Keratinocyte (primary cell): ENCODE measurements at regions not wholly inside any gene's neighbourhood (a gene's known extent, or its start where the extent isn't known, plus 50 kb on each side); places are given as distances from the start of the nearest gene placed in this dataset.
"Not testable (repeated sequence)": the region's sequence is repeated elsewhere in the genome, so short reads cannot be mapped to it uniquely, and the experiment has no call there.

Experiments
- DNase-seq: peaks from one replicate; pipeline ENCODE4 v3.0.0-alpha.2; 2011; ENCODE audit warnings: low read depth, missing footprints, low spot score
- FAIRE-seq: peaks from 2 replicates; lab custom pipeline; 2011; peaks lifted over from hg19 to GRCh38; lab: Jason Lieb, UNC
- H2AFZ ChIP-seq: 2 replicates; pipeline ENCODE4 v1.6.0; 2012; ENCODE audit warnings: low read length, control low read depth, inconsistent platforms; ENCODE audit not compliant: control insufficient read depth
- H3K27ac ChIP-seq: 2 replicates; pipeline ENCODE4 v1.5.1; 2011; ENCODE audit warnings: low read length; ENCODE audit not compliant: control insufficient read depth, insufficient read depth
- H3K27me3 ChIP-seq: 3 replicates; pipeline ENCODE4 v1.6.0; 2011; ENCODE audit warnings: low read length; ENCODE audit not compliant: control insufficient read depth, insufficient read depth; ENCODE audit errors: extremely low read depth
- H3K36me3 ChIP-seq, 2 experiments: 2 replicates in 1 of 2; 3 replicates in 1 of 2; pipeline ENCODE4 v1.5.1; 2011; ENCODE audit warnings: low read length in 2 of 2, mild to moderate bottlenecking in 1 of 2; ENCODE audit not compliant: control insufficient read depth in 2 of 2, insufficient read depth in 2 of 2; ENCODE audit errors: extremely low read depth in 1 of 2
- H3K4me1 ChIP-seq: 3 replicates; pipeline ENCODE4 v1.5.1; 2011; ENCODE audit warnings: low read length; ENCODE audit not compliant: control insufficient read depth, insufficient read depth; ENCODE audit errors: extremely low read depth
- H3K4me2 ChIP-seq: 3 replicates; pipeline ENCODE4 v1.6.0; 2011; ENCODE audit warnings: low read depth, low read length; ENCODE audit not compliant: control insufficient read depth, insufficient read depth; ENCODE audit errors: extremely low read depth
- H3K4me3 ChIP-seq, 3 experiments: fragments of 200-600 bp in 1 of 3; sonication (generic) in 1 of 3; 2 replicates in 2 of 3; 3 replicates in 1 of 3; pipeline ENCODE4 v1.5.1; 2011 to 2016; ENCODE audit warnings: low read length in 3 of 3, mild to moderate bottlenecking in 3 of 3, control low read depth in 2 of 3, inconsistent platforms in 1 of 3, low read depth in 1 of 3, mixed read lengths in 1 of 3, mixed run types in 1 of 3, moderate library complexity in 1 of 3; ENCODE audit not compliant: control insufficient read depth in 2 of 3, insufficient read depth in 2 of 3; ENCODE audit errors: extremely low read depth in 1 of 3
- H3K79me2 ChIP-seq: 2 replicates; pipeline ENCODE4 v1.6.0; 2012; ENCODE audit warnings: low read length; ENCODE audit not compliant: control insufficient read depth, insufficient read depth
- H3K9ac ChIP-seq: 3 replicates; pipeline ENCODE4 v1.6.0; 2011; ENCODE audit warnings: low read length; ENCODE audit not compliant: control insufficient read depth, insufficient read depth; ENCODE audit errors: extremely low read depth
- H3K9me1 ChIP-seq: 3 replicates; pipeline ENCODE4 v1.6.0; 2011; ENCODE audit warnings: low read length; ENCODE audit not compliant: control insufficient read depth, insufficient read depth; ENCODE audit errors: extremely low read depth
- H3K9me3 ChIP-seq: 2 replicates; pipeline ENCODE4 v1.5.1; 2012; ENCODE audit warnings: low read depth, low read length; ENCODE audit not compliant: control insufficient read depth
- H4K20me1 ChIP-seq: 3 replicates; pipeline ENCODE4 v1.6.0; 2011; ENCODE audit warnings: low read length; ENCODE audit not compliant: control insufficient read depth, insufficient read depth; ENCODE audit errors: extremely low read depth
- CTCF ChIP-seq, 3 experiments: IDR thresholded peaks in 1 of 3; conservative IDR thresholded peaks in 1 of 3; optimal IDR thresholded peaks in 1 of 3; 2 replicates in 2 of 3; 3 replicates in 1 of 3; pipeline versions ENCODE3 to v1.5.1; 2011; ENCODE audit warnings: low read length in 3 of 3, mild to moderate bottlenecking in 3 of 3, moderate library complexity in 2 of 3, control low read depth in 1 of 3, inconsistent platforms in 1 of 3; ENCODE audit not compliant: insufficient read depth in 2 of 3; ENCODE audit errors: extremely low read depth in 1 of 3
- EZH2 ChIP-seq: IDR thresholded peaks from one replicate; pipeline ENCODE4 v1.6.1; 2012; ENCODE audit warnings: inconsistent platforms, mild to moderate bottlenecking, low read length, moderate library complexity
- dilution Hi-C: fragments of 300-500 bp; cut with MboI; formaldehyde crosslinking; loops from one replicate; pipeline ENCODE4 v1.7.0; 2020; ENCODE audit warnings: low sequenced_read_pairs; ENCODE audit not compliant: extremely low pct_ligation_motif_present

GRCh38 chr15:45810201-45810600 is 175.4 kb downstream of the SQOR start:
- H3K27me3 ChIP-seq = peaks cover 3% of the 10 kb centered on the region
- H3K9me3 ChIP-seq = no peaks in the 10 kb centered on the region
- H2AFZ ChIP-seq = no peak overlapping the region
- H4K20me1 ChIP-seq = no peaks in the 10 kb centered on the region
- no peak overlapping the region for H3K9ac ChIP-seq
- no peaks in the 10 kb centered on the region for H3K9me1 ChIP-seq
- H3K4me1 ChIP-seq = no peaks in the 10 kb centered on the region
- no peak overlapping the region for H3K4me3 ChIP-seq
- H3K4me2 ChIP-seq = no peak overlapping the region
- FAIRE-seq = no peak
- H3K79me2 ChIP-seq = no peaks in the 10 kb centered on the region
- no peaks in the 10 kb centered on the region for H3K36me3 ChIP-seq
- no peak overlapping the region for H3K27ac ChIP-seq
- dilution Hi-C loops = no loop called here
- no peak for DNase-seq
- TF ChIP-seq CTCF (optimal IDR thresholded peaks at IDR 0.05 in 1 of 3, IDR thresholded peaks at IDR 0.05 in 1 of 3, conservative IDR thresholded peaks at IDR 0.05 in 1 of 3; ENCODE audit: extremely low read depth in 1 of 3, insufficient read depth in 2 of 3, low read length in 3 of 3) = no peak
- no peak for TF ChIP-seq EZH2

- H3K4me2 ChIP-seq = no peak overlapping the region
- no peak overlapping the region for H2AFZ ChIP-seq
- no peaks in the 10 kb centered on the region for H3K9me1 ChIP-seq
- H3K4me3 ChIP-seq = no peak overlapping the region
- FAIRE-seq = no peak
- H3K79me2 ChIP-seq = no peaks in the 10 kb centered on the region
- no peaks in the 10 kb centered on the region for H3K9me3 ChIP-seq
- no peak for DNase-seq
- dilution Hi-C loops = no loop called here
- peaks cover 3% of the 10 kb centered on the region for H3K27me3 ChIP-seq
- H3K9ac ChIP-seq = no peak overlapping the region
- TF ChIP-seq EZH2 (no peak), CTCF (optimal IDR thresholded peaks at IDR 0.05 in 1 of 3, IDR thresholded peaks at IDR 0.05 in 1 of 3, conservative IDR thresholded peaks at IDR 0.05 in 1 of 3; ENCODE audit: extremely low read depth in 1 of 3, insufficient read depth in 2 of 3, low read length in 3 of 3) (no peak)
- no peak overlapping the region for H3K27ac ChIP-seq
- no peaks in the 10 kb centered on the region for H4K20me1 ChIP-seq
- H3K36me3 ChIP-seq = no peaks in the 10 kb centered on the region
- H3K4me1 ChIP-seq = no peaks in the 10 kb centered on the region
These were observed 177.4 kb downstream of the SQOR start for GRCh38 chr15:45812200-45812599.

GRCh38 chr15:45817578-45817977 is 182.7 kb downstream of the SQOR start:
- H4K20me1 ChIP-seq, H3K27ac ChIP-seq, H2AFZ ChIP-seq, H3K9me1 ChIP-seq, H3K9ac ChIP-seq, H3K4me3 ChIP-seq, H3K4me1 ChIP-seq, FAIRE-seq, H3K27me3 ChIP-seq, H3K4me2 ChIP-seq, DNase-seq, dilution Hi-C loops, H3K36me3 ChIP-seq, H3K9me3 ChIP-seq, H3K79me2 ChIP-seq: not testable (repeated sequence)
